Gastrocnemius medialis (tissue), 4 donors: ENCODE measurements at regions not wholly inside any gene's neighbourhood (a gene's known extent, or its start where the extent isn't known, plus 50 kb on each side); places are given as distances from the start of the nearest gene placed in this dataset.

Experiments used
- ATAC-seq, 2 donors: fragments of 150-250 bp; one replicate each; pipeline ENCODE4 v1.9.1; 2016
- DNase-seq, 2 donors: peaks; one replicate each; pipeline ENCODE4 v3.0.0-alpha.2; 2019
- H3K27ac ChIP-seq, 4 donors: fragments of 200-600 bp; sonication (generic); 1 replicate in 1 of 4; 2 replicates in 3 of 4; pipeline ENCODE4 v1.5.1; 2016 to 2018; ENCODE audit warnings: mild to moderate bottlenecking in 2 of 4, moderate library complexity in 1 of 4
- H3K27me3 ChIP-seq, 3 donors: fragments of 200-600 bp; sonication (generic) in 2 of 3; 1 replicate in 1 of 3; 2 replicates in 2 of 3; pipeline versions ENCODE4 v1.5.1 to v1.6.0; 2016 to 2019; ENCODE audit warnings: mild to moderate bottlenecking in 1 of 3, moderate library complexity in 1 of 3
- H3K36me3 ChIP-seq, 2 donors: fragments of 200-600 bp; sonication (generic) in 1 of 2; one replicate each; pipeline ENCODE4 v1.5.1; 2017 to 2018
- H3K4me1 ChIP-seq, 2 donors: fragments of 200-600 bp; sonication (generic) in 1 of 2; one replicate each; pipeline ENCODE4 v1.5.1; 2016 to 2017; ENCODE audit warnings: mild to moderate bottlenecking in 2 of 2
- H3K4me3 ChIP-seq, 4 donors: fragments of 200-600 bp; sonication (generic) in 3 of 4; 1 replicate in 1 of 4; 2 replicates in 3 of 4; pipeline ENCODE4 v1.5.1; 2016 to 2019; ENCODE audit warnings: mild to moderate bottlenecking in 2 of 4
- H3K9me3 ChIP-seq, 3 donors: fragments of 200-600 bp; sonication (generic) in 2 of 3; 1 replicate in 1 of 3; 2 replicates in 2 of 3; pipeline ENCODE4 v1.5.1; 2016 to 2019
- POLR2A ChIP-seq, 2 donors: fragments of 450-650 bp; IDR thresholded peaks; one replicate each; pipeline ENCODE4 v1.6.1; 2017; ENCODE audit warnings: antibody characterized with exemption in 2 of 2, mild to moderate bottlenecking in 2 of 2, moderate library complexity in 2 of 2
- in situ Hi-C, 4 donors: fragments of 200-750 bp; cut with MboI; loops; one replicate each; pipeline versions ENCODE4 v1.15.0 to v1.8.0; 2017; ENCODE audit warnings: low sequenced_read_pairs in 4 of 4
- intact Hi-C: fragments of 100-400 bp; cut with DNase I; formaldehyde crosslinking; loops from one replicate; pipeline ENCODE4 v1.15.1; 2023; ENCODE audit warnings: low total_unique reads
- TF ChIP-seq, protein P1 (sequence below), 5 experiments: fragments of 450-650 bp in 3 of 5; fragments of 200-600 bp in 2 of 5; sonication (generic) in 2 of 5; IDR thresholded peaks in 4 of 5; conservative IDR thresholded peaks in 1 of 5; 1 replicate in 4 of 5; 2 replicates in 1 of 5; pipeline ENCODE4 v1.5.1; 2016 to 2019; ENCODE audit warnings: antibody characterized with exemption in 5 of 5, mild to moderate bottlenecking in 3 of 5, moderate library complexity in 3 of 5

DNA sequence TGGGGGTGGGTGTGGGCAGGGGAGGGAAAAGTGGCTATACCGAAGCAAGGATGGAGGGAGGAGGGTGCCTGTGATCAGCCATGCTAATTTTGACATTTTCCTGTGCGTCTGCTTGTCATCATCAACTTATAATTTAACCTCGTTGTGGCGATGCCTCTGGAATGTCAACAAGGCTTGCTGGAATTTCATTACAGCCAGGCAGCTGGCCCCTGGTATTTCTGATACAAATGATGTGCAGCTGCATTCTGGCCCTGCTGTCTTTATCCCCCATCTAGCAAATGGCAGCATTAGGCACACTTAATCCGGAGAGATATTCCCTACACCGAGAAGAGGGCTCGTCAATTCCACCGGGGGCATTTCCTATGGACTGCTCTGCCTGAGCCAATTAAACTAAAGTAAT lies 278.3 kb upstream of the CCL2 start:
- Histone ChIP-seq H3K4me3 (no peak overlapping the region), H3K36me3 (no peaks in the 10 kb centered on the region), H3K27me3 (no peaks in the 10 kb centered on the region), H3K27ac (peak overlapping the region in 1 of 4 donors; percentile 82), H3K9me3 (no peaks in the 10 kb centered on the region), H3K4me1 (peaks cover 0 to 16% of the 10 kb centered on the region in 2 donors)
- ATAC-seq, result no peak
- TF ChIP-seq, protein P1, sequence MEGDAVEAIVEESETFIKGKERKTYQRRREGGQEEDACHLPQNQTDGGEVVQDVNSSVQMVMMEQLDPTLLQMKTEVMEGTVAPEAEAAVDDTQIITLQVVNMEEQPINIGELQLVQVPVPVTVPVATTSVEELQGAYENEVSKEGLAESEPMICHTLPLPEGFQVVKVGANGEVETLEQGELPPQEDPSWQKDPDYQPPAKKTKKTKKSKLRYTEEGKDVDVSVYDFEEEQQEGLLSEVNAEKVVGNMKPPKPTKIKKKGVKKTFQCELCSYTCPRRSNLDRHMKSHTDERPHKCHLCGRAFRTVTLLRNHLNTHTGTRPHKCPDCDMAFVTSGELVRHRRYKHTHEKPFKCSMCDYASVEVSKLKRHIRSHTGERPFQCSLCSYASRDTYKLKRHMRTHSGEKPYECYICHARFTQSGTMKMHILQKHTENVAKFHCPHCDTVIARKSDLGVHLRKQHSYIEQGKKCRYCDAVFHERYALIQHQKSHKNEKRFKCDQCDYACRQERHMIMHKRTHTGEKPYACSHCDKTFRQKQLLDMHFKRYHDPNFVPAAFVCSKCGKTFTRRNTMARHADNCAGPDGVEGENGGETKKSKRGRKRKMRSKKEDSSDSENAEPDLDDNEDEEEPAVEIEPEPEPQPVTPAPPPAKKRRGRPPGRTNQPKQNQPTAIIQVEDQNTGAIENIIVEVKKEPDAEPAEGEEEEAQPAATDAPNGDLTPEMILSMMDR (IDR thresholded peaks at IDR 0.05 in 4 of 5, conservative IDR thresholded peaks at IDR 0.05 in 1 of 5), result no peak
- no peak for TF ChIP-seq POLR2A (IDR thresholded peaks at IDR 0.05)
- intact Hi-C loops, result no loop called here
- in situ Hi-C loops, result no loop called here
- DNase-seq, result no peak

DNA sequence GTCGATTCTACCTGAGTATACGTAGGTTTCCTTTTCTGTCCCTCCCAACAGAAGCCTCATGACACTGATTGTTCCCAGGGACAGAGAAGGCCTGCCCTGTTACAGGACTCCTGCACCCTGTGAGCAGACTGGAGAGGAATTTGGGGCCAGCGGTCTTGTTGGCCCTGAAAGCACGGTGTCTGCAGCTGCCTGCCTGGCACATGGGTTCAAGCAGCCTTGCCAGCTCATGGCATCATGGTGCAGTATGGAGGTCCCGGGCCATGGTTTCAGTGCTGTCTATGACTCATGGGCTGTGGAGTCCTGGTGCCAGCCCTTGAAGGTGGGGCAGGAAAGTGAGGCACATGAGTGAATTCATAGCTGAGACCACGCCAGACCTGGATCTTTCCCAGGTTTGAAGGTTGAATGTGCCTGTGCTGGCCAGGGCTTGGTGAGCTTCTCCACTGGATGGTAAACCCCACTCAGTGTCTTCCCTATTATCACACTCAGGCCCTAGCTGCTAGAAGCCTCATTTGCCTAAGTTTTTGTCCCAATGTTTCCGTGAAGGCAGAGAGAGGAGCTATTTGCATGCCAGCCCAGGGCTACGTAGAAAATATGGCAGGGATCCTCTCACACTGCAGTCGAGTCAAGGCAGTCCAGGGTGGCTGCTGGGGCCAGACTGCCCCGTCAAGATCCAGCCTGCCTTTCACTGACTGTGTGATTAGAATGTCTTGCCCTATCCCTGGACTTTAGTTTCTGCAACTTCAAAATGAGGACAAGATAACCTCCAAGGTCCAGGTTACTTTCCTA lies 277.2 kb upstream of the CCL2 start:
- intact Hi-C loops (no loop called here), in situ Hi-C loops (no loop called here)
- Histone ChIP-seq H3K4me3 (no peak overlapping the region), H3K4me1 (peaks cover 0 to 23% of the 10 kb centered on the region in 2 donors), H3K27ac (peak overlapping the region in 1 of 4 donors; percentile 82), H3K9me3 (no peaks in the 10 kb centered on the region), H3K27me3 (no peaks in the 10 kb centered on the region), H3K36me3 (no peaks in the 10 kb centered on the region)
- DNase-seq, result peak; percentile 62 to 78
- ATAC-seq, result peak; percentile 76 to 82
- TF ChIP-seq POLR2A (IDR thresholded peaks at IDR 0.05), result no peak
- TF ChIP-seq, protein P1 (IDR thresholded peaks at IDR 0.05 in 4 of 5, conservative IDR thresholded peaks at IDR 0.05 in 1 of 5), result no peak

DNA sequence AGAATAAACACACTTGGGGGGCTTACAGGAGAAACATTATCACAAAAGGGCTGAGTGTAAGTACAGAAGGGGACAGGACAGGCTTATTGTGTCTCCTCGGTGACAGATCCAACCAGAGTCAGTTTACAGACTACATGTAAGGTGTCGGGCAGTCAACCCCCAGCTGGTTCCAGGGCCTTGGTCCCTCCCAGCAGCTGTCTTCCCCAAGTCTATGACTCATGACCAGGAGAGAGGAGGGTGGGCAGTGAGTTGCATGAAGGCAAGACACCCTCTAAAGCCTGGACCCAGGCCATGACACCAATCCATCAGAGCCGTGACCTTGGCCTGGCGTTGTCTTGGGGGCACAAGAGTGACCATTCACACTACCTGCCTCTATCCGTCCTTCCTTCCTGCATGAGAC lies 276.2 kb upstream of the CCL2 start:
- ATAC-seq, result peak; percentile 24 to 37

DNA sequence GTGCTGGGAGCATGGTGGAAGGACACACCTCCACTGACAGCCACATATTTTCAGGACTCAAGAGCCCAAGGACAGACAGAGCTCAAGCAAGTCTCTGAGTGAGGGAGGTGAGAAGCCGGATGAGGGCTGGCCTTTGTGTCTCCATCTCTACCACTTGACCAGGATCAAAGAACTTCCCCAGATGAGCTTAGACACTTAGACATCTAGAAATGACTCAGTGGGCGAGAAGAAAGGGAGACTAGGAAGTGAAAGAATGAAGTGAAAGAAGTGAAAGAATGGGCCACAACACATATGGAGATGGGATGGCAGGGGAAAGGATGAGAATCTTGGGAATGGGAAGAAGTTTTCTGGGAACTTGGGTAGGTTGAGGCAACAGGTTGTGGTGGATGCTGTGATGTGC lies 274.9 kb upstream of the CCL2 start:
- H3K27me3 ChIP-seq, result no peaks in the 10 kb centered on the region
- DNase-seq (no peak), ATAC-seq (no peak)
- no peak overlapping the region for H3K27ac ChIP-seq
- no peak overlapping the region for H3K4me3 ChIP-seq
- in situ Hi-C loops (no loop called here), intact Hi-C loops (no loop called here)
- H3K4me1 ChIP-seq, result peaks cover 0 to 33% of the 10 kb centered on the region in 2 donors
- no peaks in the 10 kb centered on the region for H3K9me3 ChIP-seq
- TF ChIP-seq, protein P1 (IDR thresholded peaks at IDR 0.05 in 4 of 5, conservative IDR thresholded peaks at IDR 0.05 in 1 of 5), result no peak
- TF ChIP-seq POLR2A (IDR thresholded peaks at IDR 0.05), result no peak
- H3K36me3 ChIP-seq, result no peaks in the 10 kb centered on the region

More for the DNA sequence above, 276.2 kb upstream of the CCL2 start:
- no peak overlapping the region for H3K4me3 ChIP-seq
- peak in 1 of 2 donors; percentile 17 for DNase-seq
- H3K9me3 ChIP-seq, result no peaks in the 10 kb centered on the region
- no peaks in the 10 kb centered on the region for H3K27me3 ChIP-seq
- intact Hi-C loops (no loop called here), in situ Hi-C loops (no loop called here)
- no peaks in the 10 kb centered on the region for H3K36me3 ChIP-seq
- peak overlapping the region in 1 of 4 donors; percentile 82 for H3K27ac ChIP-seq
- TF ChIP-seq, protein P1 (IDR thresholded peaks at IDR 0.05 in 4 of 5, conservative IDR thresholded peaks at IDR 0.05 in 1 of 5), result no peak
- TF ChIP-seq POLR2A (IDR thresholded peaks at IDR 0.05), result no peak
- peaks cover 0 to 27% of the 10 kb centered on the region in 2 donors for H3K4me1 ChIP-seq
